Inflammatory macrophage treated with lipopolysaccharide for 4 hours (primary cell): ENCODE measurements at regions not wholly inside any gene's neighbourhood (a gene's known extent, or its start where the extent isn't known, plus 50 kb on each side); places are given as distances from the start of the nearest gene placed in this dataset.
"Not testable (repeated sequence)": the region's sequence is repeated elsewhere in the genome, so short reads cannot be mapped to it uniquely, and the experiment has no call there.

Experiments
- DNase-seq: peaks from one replicate; pipeline ENCODE4 v3.0.0-alpha.2; 2020

DNA sequence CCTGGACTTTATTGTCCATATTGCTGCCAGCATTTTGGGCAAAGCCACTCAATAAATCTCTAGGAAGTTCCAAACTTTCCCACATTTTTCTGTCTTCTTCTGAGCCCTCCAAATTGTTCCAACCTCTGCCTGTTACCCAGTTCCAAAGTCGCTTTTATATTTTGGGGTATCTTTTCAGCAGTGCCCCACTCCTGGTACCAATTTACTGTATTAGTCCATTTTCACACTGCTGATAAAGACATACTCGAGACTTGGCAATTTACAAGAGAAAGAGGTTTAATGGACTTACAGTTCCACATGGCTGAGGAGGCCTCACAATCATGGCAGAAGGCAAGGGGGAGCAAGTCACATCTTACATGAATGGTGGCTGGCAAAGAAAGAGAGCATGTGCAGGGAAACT, 53.4 kb downstream of the AHSP start:
- not testable (repeated sequence) for DNase-seq

DNA sequence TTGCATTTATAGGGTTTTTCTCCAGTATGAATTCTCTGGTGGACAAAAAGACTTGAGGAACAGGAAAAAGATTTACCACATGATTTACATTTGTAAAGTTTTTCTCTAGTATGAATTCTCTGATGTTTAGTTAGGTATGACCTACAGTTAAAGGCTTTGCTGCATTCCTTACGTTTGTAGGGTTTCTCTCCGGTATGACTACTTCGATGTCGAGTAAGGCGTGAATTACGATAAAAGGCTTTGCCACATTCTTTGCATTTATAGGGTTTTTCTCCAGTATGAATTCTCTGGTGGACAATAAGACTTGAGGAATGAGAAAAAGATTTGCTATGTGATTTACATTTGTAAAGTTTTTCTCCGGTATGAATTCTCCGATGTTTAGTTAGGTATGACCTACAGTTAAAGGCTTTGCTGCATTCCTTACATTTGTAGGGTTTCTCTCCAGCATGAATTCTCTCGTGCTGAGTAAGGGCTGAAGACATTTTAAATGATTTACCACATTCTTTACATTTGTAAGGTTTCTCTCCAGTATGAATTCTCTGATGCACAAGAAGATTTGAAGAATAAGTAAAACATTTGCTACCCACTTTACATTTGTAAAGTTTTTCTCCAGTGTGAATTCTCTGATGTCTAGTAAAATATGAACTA, 74.2 kb downstream of the AHSP start:
- not testable (repeated sequence) for DNase-seq

DNA sequence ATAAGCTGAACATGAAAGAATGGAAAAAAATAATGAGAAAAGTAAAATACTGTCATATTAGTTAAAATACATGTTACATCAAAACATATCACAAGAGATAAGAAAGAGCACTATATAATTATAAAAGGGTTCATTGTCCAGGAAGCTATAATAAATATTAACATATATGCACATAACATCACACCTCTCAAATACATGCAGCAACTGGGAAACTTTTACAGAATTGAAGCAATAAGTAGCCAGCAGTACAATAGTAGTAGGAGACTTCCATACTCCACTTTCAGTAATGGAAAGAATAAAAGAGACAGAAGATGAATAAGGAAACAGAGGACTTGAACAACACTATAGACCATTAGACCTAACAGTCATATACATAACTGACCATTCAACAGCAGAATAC, 90.4 kb downstream of the AHSP start:
- no peak for DNase-seq

DNA sequence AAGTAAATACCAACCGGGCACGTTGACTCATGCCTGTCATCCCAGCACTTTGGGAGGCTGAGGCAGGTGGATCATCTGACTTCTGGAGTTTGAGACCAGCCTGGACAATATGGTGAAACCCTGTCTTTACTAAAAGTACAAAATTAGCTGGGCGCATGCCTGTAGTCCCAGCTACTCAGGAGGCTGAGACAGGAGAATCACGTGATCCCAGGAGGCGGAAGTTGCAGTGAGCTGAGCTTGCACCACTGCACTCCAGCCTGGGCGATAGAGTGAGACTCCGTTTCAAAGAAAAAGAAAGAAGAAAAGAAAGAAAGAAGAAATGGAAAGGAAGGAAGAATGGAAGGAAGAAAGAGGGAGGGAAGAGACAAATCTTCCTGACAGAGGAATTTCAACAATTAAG, 108.7 kb downstream of the AHSP start:
- DNase-seq, result no peak

DNA sequence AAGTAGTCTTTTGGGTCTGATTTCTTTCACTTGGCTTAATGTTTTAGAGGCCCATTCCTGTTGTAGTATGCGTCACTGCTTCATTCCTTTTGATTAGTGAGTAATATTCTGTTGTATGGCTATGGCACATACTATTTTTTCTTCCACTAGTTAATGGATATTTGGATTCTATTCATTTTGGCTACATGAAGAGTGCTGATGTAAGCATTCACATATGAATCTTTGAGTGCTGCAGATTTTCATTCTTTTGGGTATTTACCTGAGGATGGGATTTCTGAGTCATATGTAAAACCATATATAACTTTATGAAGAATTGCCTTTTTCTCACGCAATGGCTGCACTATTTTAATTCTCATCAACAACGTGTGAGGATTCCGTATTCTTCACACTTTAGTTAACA, 113.6 kb downstream of the AHSP start:
- no peak for DNase-seq

DNA sequence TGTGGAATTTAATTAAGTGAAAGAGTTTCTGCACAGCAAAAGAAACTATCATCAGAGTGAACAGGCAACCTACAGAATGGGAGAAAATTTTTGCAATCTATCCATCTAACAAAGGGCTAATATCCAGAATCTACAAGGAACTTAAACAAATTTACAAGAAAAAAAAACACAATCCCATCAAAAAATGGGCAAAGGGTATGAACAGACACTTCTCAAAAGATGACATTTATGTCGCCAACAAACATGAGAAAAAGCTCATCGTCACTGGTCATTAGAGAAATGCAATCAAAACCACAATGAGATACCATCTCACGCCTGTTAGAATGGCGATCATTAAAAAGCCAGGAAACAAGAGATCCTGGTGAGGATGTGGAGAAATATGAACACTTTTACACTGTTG, 128.0 kb downstream of the AHSP start:
- not testable (repeated sequence) for DNase-seq

DNA sequence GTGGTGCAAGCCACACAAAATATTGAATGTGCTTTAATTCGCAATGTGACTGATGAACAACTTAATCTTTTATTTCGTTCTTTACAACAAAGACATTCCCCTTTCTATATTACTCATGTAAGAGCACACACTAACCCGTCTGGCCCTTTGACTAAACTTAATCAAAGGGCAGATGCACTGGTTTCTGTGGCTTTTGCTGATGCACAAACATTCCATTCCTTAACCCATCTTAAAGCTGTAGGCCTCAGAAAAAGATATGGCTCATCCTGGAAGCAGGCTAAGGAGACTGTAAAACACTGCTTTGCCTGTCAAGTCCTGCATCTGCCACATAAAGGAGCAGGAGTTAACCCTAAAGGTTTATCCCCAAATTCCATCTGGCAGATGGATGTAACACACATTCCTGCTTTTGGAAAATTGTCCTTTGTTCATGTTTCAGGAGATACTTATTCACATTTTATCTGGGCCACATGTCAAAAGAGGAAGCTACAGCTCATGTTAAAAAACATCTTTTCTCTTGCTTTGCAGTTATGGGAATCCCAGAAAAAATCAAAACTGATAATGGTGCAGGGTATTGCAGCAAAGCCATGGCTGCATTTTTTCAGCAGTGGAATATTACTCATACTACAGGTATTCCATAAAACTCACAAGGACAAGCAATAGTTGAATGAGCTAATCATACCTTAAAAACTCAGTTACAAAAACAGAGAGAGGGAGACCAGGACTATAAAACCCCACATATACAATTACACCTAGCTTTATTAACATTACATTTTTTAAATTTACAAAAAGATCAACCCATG, 137.2 kb downstream of the AHSP start:
- no peak for DNase-seq

DNA sequence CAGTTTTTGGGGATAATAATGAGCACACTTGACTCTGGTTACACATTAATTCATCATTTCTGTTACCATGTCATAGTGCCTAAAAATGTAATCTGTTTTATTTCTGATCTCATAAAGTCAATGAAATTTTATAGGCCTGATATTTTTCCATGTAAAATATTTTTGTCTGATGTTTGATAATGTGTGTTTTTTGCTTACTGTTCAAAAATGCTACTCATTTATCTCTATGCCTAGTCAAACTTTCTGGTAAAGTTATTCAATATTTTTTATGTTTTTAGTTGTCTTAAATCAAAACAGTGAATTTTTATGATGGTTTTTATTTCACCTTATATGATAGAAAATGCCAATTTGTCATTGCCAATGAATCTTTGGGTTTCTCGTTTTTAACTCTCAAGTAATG, 147.0 kb downstream of the AHSP start:
- DNase-seq, result no peak

DNA sequence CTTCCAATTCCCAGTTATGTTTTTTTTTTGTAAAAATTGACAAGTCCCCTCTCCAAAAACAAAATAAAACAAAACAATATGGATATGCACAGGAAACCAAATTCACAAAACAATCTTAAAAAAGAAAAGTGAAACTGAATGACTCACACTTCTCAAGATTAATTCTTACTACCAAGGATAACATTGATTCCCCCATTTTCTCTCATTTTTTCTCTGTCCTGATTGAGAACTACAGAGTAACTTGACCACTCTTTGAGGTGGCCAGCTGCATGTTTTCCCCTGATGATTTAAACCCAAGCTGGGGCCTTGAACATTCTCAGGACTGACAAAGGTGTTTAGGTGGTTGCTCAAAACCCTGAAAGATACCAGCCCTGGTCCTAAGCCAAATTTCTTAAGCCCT, 149.0 kb downstream of the AHSP start:
- no peak for DNase-seq

DNA sequence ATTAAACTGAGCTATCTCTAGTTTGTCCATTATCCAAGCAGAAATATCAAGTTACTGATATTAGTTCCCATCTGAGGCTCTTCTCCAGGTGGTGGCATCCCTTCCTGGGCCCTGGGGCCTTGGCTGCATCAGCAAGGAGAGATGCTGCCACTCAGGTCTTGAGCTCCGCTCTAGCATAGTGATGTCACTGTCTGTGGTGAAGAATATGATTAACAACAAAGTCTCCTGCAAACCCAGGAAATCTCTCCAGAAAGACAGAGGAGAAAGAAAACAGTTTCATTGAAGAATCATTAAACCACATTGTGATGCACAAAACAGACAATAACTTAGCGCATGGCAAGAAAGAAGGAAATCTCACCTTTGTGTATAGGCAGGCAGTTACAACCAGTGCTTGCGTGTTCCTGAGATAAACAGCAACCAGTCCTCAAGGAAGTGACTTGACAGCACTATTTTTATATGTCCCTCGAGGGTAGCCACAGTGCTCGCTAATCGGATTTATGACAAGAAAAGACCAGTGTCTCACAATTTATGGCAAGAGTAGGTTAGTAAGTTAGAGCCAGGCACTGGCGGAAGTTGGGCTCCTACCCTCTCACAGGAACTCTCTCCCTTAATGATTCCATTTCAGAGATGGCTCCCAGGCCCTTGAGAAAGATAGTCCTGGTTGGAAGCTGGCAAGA, 151.1 kb downstream of the AHSP start:
- DNase-seq, result no peak

DNA sequence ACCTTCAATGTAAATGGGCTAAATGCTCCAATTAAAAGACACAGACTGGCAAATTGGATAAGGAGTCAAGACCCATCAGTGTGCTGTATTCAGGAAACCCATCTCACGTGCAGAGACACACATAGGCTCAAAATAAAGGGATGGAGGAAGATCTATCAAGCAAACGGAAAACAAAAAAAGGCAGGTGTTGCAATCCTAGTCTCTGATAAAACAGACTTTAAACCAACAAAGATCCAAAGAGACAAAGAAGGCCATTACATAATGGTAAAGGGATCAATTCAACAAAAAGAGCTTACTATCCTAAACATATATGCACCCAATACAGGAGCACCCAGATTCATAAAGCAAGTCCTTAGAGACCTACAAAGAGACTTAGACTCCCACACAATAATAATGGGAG, 161.6 kb downstream of the AHSP start:
- DNase-seq, result not testable (repeated sequence)

DNA sequence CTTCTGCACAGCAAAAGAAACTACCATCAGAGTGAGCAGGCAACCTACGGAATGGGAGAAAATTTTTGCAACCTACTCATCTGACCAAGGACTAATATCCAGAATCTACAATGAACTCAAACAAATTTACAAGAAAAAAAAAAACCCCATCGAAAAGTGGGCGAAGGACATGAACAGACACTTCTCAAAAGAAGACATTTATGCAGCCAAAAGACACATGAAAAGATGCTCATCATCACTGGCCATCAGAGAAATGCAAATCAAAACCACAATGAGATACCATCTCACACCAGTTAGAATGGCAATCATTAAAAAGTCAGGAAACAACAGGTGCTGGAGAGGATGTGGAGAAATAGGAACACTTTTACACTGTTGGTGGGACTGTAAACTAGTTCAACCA, 164.6 kb downstream of the AHSP start:
- not testable (repeated sequence) for DNase-seq

DNA sequence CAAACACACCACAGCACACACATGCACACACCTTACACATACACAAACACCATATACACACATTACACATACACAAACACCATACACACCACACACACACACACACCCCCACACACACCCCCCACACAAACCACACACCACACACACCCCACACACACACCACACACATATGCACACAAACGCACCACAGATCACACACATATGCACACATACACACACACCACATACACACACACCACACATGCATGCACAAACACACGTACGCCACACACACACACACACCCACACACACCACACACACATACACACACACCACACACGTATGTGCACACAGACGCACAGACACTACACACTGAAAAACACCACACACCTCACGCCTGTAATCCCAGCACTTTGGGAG, 166.0 kb downstream of the AHSP start:
- DNase-seq, result no peak

DNA sequence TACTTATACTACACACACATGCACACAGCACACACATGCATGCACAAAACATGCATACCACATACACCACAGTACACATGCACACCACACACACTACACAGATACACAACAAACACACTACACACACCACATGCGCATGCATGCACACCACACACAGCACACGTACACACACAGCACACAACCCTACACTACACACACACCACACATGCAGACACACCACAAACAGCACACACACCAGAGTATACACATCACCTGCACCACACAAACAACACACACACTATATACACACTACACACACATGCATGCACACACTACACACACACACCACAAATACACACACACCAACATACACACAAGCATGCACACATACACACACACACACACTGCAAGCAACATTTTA, 166.8 kb downstream of the AHSP start:
- DNase-seq, result no peak

DNA sequence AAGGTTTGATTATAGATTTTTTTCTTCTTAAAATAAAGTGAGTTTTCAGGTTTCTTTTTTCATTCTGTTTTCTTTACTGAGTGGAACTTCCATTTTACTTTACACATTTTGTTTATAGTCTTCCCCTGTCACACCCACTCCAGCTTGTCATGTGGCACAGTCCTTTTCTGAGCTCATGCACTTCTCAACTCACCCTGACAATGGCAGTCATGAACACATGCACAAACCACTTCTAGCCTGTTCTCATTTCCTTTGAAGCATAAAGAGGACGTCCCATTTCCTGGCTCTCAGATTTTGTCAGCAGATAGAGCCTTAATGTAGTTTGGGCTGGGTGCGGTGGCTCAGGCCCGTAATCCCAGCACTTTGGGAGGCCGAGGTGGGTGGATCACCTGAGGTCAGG, 168.0 kb downstream of the AHSP start:
- DNase-seq, result peak; percentile 58

DNA sequence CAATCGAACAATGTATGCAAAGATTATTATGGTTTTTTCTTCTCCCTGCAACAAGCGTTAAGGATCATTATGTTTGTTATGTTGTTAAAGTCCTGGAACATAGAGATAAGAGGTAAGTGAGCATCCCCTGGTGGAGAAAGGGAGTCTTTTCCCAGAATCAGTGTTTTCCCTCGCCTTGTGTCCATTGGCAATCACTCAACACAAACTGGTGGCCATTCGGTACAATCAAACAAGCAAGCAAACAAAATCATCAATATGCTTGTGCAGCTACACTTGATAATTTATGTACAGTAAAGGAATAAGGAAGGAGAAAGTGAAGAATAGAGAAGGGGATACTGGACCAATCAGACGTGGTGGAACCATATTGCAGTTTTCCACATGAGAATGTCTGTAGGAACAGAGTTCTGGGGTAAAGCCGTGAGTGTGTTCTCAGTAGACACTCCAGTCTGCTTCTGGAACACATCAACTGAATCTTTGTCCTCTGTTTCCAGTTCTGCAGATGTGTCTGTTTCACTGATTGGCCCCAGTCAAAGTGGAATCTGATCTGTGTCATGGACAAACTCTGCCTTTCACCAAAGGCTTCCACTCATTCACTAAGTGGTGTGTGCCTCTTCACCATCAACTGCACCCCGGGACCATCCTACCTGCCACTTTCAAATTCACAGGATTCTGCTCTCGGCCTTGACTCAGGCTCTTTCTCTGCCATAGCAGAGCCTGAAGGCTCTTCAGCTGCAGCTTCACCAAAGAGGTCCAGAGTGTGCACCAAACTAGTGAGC, 169.5 kb downstream of the AHSP start:
- DNase-seq, result peak; percentile 27

DNA sequence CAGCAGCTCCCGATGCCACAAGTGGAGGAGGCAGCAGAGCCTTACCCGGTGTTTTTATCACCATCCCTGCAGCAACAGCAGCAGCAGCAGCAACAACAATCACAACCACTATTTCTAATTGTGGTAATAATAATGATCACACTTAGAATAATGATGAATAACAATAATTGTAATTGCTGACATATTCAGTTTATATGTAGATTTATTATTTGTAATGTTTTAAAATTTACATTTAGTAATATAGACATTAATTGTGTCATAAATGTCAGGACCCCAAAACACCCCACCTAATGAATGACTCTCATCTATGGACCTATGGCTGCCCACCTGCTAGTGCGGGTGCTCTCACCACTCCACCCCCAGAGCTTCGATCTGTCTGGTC, 170.0 kb downstream of the AHSP start:
- DNase-seq, result no peak

DNA sequence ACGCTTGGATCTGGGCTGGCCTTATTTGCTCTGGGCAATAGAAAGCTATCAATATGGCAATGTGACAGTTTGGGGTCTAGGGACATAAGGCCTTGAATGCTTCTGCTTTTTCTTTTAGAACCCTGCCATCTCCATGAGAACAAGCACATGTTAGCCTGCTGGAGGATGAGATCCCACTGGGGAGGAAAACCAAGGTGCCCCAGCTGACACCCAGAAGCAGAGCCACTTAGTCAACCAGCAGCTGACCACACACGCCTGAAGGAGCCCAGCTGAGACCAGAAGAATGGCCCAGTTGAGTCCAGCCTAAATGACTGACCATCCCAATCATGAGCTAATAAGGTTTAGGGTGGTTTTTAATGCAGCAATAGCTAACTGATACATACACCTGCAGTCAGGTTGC, 171.2 kb downstream of the AHSP start:
- no peak for DNase-seq

DNA sequence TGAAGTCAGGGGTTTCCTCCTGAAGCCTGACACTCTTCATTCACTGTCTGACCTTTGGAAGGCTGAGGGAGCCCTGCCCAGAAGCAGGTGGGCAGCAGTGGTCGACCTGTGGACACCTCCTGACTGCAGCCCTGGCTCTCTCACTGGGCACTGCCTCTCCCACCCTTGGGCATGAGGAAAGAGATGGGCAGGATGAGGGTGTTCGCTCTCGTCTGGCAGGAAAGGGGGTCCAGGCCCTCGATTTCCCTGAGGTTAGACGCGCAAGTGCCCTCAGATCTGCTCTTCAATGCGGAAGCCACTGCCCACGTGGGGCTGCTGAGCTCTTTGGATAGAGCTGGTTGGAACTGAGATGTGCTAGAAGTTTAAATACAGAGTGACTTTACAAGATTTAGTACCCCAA, 171.9 kb downstream of the AHSP start:
- DNase-seq, result no peak

DNA sequence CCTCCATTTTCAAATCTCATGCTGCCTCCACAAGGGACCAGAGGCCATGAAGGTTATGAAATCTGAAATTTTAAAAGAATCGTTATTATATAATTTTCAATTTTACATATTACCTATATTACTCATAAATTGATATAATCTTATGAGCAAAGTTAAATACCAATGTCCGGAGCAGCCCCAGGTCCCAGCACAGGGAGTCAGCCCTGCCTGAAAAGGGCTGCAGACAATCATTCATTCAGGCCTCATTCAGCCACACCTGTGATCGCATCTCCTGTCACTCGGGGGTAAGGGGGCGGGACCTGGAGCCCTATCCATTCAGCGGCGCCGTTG, 172.5 kb downstream of the AHSP start:
- no peak for DNase-seq

DNA sequence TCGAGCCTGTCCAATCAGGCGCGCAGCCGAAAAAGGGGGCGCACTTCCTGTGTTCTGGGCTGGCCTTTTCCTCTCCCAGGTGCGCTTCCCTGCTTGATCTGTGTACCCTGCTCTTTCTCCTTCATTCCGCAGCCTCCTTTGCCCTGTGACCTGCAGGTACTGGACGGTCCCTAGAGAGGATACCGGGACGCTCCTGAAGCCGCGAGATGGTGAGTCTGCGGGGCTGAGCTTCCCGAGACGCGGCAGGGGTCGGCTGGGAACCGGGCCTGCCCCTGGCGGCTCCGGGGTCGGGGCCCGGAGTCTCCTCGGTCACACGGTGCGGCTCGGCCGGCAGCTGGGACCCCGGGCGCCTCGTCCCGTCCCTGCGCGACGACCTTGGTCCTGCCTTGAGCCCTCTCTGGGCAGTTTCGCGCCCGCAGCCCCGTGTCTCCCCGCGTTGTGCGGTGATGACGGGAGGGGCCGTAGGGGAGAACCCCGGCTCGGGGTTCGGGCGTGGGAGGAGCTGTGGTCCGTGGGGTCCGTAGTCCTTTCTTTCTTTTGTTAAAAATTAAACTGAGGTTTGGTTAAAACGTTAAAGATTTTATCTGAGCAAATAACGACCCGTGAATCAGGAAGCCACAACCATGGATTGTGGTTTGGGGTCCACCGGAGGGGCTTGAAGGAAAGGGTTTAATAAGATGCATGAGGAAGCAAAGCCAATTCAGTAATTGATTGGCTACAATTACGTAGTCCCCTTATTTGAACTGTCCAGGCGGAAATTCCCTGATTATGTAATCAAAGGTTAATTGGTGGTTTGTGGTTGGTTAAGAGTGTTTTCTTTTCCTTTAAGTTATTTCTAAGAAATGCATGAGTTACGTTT, 172.8 kb upstream of the ZNF267 start:
- DNase-seq, result peak; percentile 76

DNA sequence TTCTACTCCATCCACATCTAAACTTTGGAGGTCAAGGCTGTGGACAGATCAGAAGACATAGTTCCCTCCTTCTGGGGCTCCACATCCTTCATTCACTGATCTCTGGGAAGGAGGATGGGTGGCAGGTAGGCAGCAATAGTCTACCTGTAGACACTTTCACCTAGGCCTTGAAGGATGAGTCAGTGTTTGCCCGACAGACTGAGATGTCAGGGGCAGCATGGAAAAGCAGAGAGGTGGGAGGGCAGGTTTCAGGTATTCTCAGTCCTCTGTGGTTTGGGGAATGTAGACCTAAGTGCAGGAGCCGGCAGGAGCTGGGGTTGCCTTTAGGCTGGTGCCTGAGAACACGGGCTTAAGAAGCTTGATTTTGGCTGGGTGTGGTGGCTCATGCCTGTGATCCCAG, 171.9 kb upstream of the ZNF267 start:
- DNase-seq, result no peak

DNA sequence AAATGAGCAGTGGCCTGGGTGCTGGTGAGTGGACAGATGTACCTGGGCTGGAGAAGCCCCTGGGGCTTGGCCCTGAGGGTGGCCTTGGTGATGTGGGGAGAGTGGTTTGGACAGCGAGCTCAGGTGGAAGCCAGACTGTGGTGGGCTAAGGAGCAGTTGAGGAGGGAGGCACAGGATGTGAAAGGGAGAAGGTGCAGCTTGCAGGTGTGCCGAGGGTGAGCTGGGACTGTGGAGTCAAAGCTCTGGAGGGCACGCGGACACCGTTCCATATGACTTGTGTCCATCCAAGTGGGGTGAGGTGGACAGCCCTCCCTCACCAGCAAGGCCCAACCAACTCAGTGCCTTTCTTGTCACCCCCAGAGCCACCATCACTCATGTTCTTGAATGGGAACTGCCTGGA, 170.8 kb upstream of the ZNF267 start:
- no peak for DNase-seq
